ENCODE measurements at regions not wholly inside any gene's neighbourhood (a gene's known extent, or its start where the extent isn't known, plus 50 kb on each side); places are given as distances from the start of the nearest gene placed in this dataset.

DNA sequence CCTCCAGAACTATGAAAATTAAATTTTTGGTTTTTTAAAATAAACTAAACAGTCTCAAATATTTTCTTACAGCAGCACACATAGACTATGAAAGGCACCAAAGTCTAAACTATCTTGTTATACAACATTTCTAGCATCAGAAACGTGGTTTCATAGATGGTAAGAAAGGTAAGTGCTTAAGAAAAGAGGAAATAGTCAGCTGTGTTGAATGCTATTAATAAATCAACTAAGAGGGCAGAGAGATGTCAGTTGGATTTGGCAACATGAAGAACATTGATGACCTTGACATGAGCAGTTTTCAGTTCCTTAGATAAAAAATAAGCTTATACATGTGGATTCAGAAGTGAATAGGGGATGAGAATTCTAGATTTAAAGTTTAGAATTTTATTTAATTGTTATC, 113.6 kb downstream of the RFX6 start:
- Histone ChIP-seq H2AFZ (ENCODE audit: low read length) (no peak overlapping the region), H3K9me2 (replicated peaks; ENCODE audit: low read depth, low read length) (no peaks in the 10 kb centered on the region), H3K9me3 (ENCODE audit: insufficient read depth, low read depth, low read length) (no peaks in the 10 kb centered on the region), H3K4me3 (ENCODE audit: low read length, poor library complexity, severe bottlenecking) (no peak overlapping the region), H3K79me2 (ENCODE audit: insufficient read depth, low read length) (no peaks in the 10 kb centered on the region), H3F3A (ENCODE audit: low read depth) (no peaks in the 10 kb centered on the region), H3K27me3 (ENCODE audit: insufficient read depth, low read length, poor library complexity, severe bottlenecking) (no peaks in the 10 kb centered on the region), H3K36me3 (ENCODE audit: insufficient read depth, low read length) (no peaks in the 10 kb centered on the region), H3K9ac (ENCODE audit: low read depth, low read length, poor library complexity, severe bottlenecking) (no peak overlapping the region), H3K4me1 (ENCODE audit: insufficient read depth, low read length, poor library complexity, severe bottlenecking) (no peaks in the 10 kb centered on the region), H3K4me2 (ENCODE audit: low read depth, low read length, poor library complexity, severe bottlenecking) (no peak overlapping the region), H4K20me1 (ENCODE audit: insufficient read depth, low read length, poor library complexity, severe bottlenecking) (no peaks in the 10 kb centered on the region)
- TF ChIP-seq, protein P1, sequence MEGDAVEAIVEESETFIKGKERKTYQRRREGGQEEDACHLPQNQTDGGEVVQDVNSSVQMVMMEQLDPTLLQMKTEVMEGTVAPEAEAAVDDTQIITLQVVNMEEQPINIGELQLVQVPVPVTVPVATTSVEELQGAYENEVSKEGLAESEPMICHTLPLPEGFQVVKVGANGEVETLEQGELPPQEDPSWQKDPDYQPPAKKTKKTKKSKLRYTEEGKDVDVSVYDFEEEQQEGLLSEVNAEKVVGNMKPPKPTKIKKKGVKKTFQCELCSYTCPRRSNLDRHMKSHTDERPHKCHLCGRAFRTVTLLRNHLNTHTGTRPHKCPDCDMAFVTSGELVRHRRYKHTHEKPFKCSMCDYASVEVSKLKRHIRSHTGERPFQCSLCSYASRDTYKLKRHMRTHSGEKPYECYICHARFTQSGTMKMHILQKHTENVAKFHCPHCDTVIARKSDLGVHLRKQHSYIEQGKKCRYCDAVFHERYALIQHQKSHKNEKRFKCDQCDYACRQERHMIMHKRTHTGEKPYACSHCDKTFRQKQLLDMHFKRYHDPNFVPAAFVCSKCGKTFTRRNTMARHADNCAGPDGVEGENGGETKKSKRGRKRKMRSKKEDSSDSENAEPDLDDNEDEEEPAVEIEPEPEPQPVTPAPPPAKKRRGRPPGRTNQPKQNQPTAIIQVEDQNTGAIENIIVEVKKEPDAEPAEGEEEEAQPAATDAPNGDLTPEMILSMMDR (conservative IDR thresholded peaks at IDR 0.05; ENCODE audit: low read length), result no peak
- TF ChIP-seq EZH2phosphoT487 (IDR thresholded peaks at IDR 0.05; ENCODE audit: borderline replicate concordance), result no peak

- H3K4me2 ChIP-seq (ENCODE audit: low read depth, low read length, poor library complexity, severe bottlenecking), result no peak overlapping the region
- no peaks in the 10 kb centered on the region for H4K20me1 ChIP-seq (ENCODE audit: insufficient read depth, low read length, poor library complexity, severe bottlenecking)
Observed at GRCh38 chr6:116992546-116992945, 115.5 kb downstream of the RFX6 start.

GRCh38 chr6:116994447-116994846, 117.4 kb downstream of the RFX6 start:
- no peaks in the 10 kb centered on the region for H3F3A ChIP-seq (ENCODE audit: low read depth)
- H3K79me2 ChIP-seq (ENCODE audit: insufficient read depth, low read length), result no peaks in the 10 kb centered on the region
- no peaks in the 10 kb centered on the region for H3K27me3 ChIP-seq (ENCODE audit: insufficient read depth, low read length, poor library complexity, severe bottlenecking)
- H3K9me2 ChIP-seq (replicated peaks; ENCODE audit: low read depth, low read length), result no peaks in the 10 kb centered on the region
- no peak overlapping the region for H3K4me3 ChIP-seq (ENCODE audit: low read length, poor library complexity, severe bottlenecking)
- no peaks in the 10 kb centered on the region for H3K36me3 ChIP-seq (ENCODE audit: insufficient read depth, low read length)
- no peak overlapping the region for H3K4me2 ChIP-seq (ENCODE audit: low read depth, low read length, poor library complexity, severe bottlenecking)
- H4K20me1 ChIP-seq (ENCODE audit: insufficient read depth, low read length, poor library complexity, severe bottlenecking), result no peaks in the 10 kb centered on the region
- TF ChIP-seq EZH2phosphoT487 (IDR thresholded peaks at IDR 0.05; ENCODE audit: borderline replicate concordance), result no peak
- TF ChIP-seq, protein P1 (conservative IDR thresholded peaks at IDR 0.05; ENCODE audit: low read length), result no peak
- H3K9me3 ChIP-seq (ENCODE audit: insufficient read depth, low read depth, low read length), result no peaks in the 10 kb centered on the region
- no peak overlapping the region for H3K9ac ChIP-seq (ENCODE audit: low read depth, low read length, poor library complexity, severe bottlenecking)
- H3K4me1 ChIP-seq (ENCODE audit: insufficient read depth, low read length, poor library complexity, severe bottlenecking), result no peaks in the 10 kb centered on the region
- no peak overlapping the region for H2AFZ ChIP-seq (ENCODE audit: low read length)

More at GRCh38 chr6:116992546-116992945, 115.5 kb downstream of the RFX6 start:
- Histone ChIP-seq H3K27me3 (ENCODE audit: insufficient read depth, low read length, poor library complexity, severe bottlenecking) (no peaks in the 10 kb centered on the region), H3K36me3 (ENCODE audit: insufficient read depth, low read length) (no peaks in the 10 kb centered on the region), H3K9me2 (replicated peaks; ENCODE audit: low read depth, low read length) (no peaks in the 10 kb centered on the region), H3F3A (ENCODE audit: low read depth) (no peaks in the 10 kb centered on the region), H3K4me3 (ENCODE audit: low read length, poor library complexity, severe bottlenecking) (no peak overlapping the region), H3K79me2 (ENCODE audit: insufficient read depth, low read length) (no peaks in the 10 kb centered on the region), H3K4me1 (ENCODE audit: insufficient read depth, low read length, poor library complexity, severe bottlenecking) (no peaks in the 10 kb centered on the region), H3K9ac (ENCODE audit: low read depth, low read length, poor library complexity, severe bottlenecking) (no peak overlapping the region), H3K9me3 (ENCODE audit: insufficient read depth, low read depth, low read length) (no peaks in the 10 kb centered on the region), H2AFZ (ENCODE audit: low read length) (no peak overlapping the region)
- TF ChIP-seq, protein P1 (conservative IDR thresholded peaks at IDR 0.05; ENCODE audit: low read length), result no peak
- no peak for TF ChIP-seq EZH2phosphoT487 (IDR thresholded peaks at IDR 0.05; ENCODE audit: borderline replicate concordance)
